GM18505 (cell line): ENCODE measurements at regions not wholly inside any gene's neighbourhood (a gene's known extent, or its start where the extent isn't known, plus 50 kb on each side); places are given as distances from the start of the nearest gene placed in this dataset.

Experiments used
- ATAC-seq: cut with Tn5 transposase; IDR thresholded peaks from one replicate; pipeline ENCODE4 v1.9.1; 2021; ENCODE audit not compliant: unreplicated experiment
- POLR2A ChIP-seq: IDR thresholded peaks from 4 replicates; pipeline ENCODE4 v1.6.1; 2011; ENCODE audit warnings: borderline replicate concordance; ENCODE audit not compliant: insufficient read depth, insufficient read length; ENCODE audit errors: extremely low read depth

GRCh38 chr7:118298771-118299170 lies 74.3 kb downstream of the ANKRD7 start:
- no peak for TF ChIP-seq POLR2A
- no peak for ATAC-seq

GRCh38 chr7:118300177-118300576 lies 75.7 kb downstream of the ANKRD7 start:
- ATAC-seq, result no peak
- TF ChIP-seq POLR2A, result no peak

- no peak for TF ChIP-seq POLR2A
- ATAC-seq, result no peak
Measured at GRCh38 chr7:118304100-118304499, 79.6 kb downstream of the ANKRD7 start.

GRCh38 chr7:118305671-118306070 lies 81.2 kb downstream of the ANKRD7 start:
- TF ChIP-seq POLR2A, result no peak
- no peak for ATAC-seq

GRCh38 chr7:118306771-118307170 lies 82.3 kb downstream of the ANKRD7 start:
- TF ChIP-seq POLR2A, result no peak
- no peak for ATAC-seq

GRCh38 chr7:118311121-118311836 lies 86.8 kb downstream of the ANKRD7 start:
- ATAC-seq, result peak; percentile 88

GRCh38 chr7:118312051-118312450 lies 87.5 kb downstream of the ANKRD7 start:
- no peak for TF ChIP-seq POLR2A
- ATAC-seq, result no peak

More at GRCh38 chr7:118311121-118311836, 86.8 kb downstream of the ANKRD7 start:
- no peak for TF ChIP-seq POLR2A

GRCh38 chr7:118312966-118313365 lies 88.5 kb downstream of the ANKRD7 start:
- TF ChIP-seq POLR2A, result no peak

GRCh38 chr7:118324790-118325449 lies 100.4 kb downstream of the ANKRD7 start:
- no peak for ATAC-seq
- TF ChIP-seq POLR2A, result no peak

More at GRCh38 chr7:118312966-118313365, 88.5 kb downstream of the ANKRD7 start:
- ATAC-seq, result peak; percentile 56

GRCh38 chr7:118325450-118325808 lies 100.9 kb downstream of the ANKRD7 start:
- ATAC-seq, result no peak

GRCh38 chr7:118327174-118327573 lies 102.7 kb downstream of the ANKRD7 start:
- no peak for TF ChIP-seq POLR2A
- ATAC-seq, result no peak

More at GRCh38 chr7:118325450-118325808, 100.9 kb downstream of the ANKRD7 start:
- TF ChIP-seq POLR2A, result no peak

GRCh38 chr7:118328505-118329211 lies 104.2 kb downstream of the ANKRD7 start:
- no peak for ATAC-seq
- TF ChIP-seq POLR2A, result no peak

- TF ChIP-seq POLR2A, result no peak
- no peak for ATAC-seq
Measured at GRCh38 chr7:118330388-118330787, 105.9 kb downstream of the ANKRD7 start.
